HG03521 (cell line): ENCODE measurements at regions not wholly inside any gene's neighbourhood (a gene's known extent, or its start where the extent isn't known, plus 50 kb on each side); places are given as distances from the start of the nearest gene placed in this dataset.

Source experiments
- ATAC-seq: cut with Tn5 transposase; IDR thresholded peaks from one replicate; pipeline ENCODE4 v1.9.1; 2021; ENCODE audit warnings: mild to moderate bottlenecking, moderate library complexity; ENCODE audit not compliant: unreplicated experiment

GRCh38 chr16:56093055-56093454, 98.2 kb upstream of the GNAO1 start:
- ATAC-seq: no peak

GRCh38 chr16:56090076-56090475, 101.2 kb upstream of the GNAO1 start:
- no peak for ATAC-seq

GRCh38 chr16:56087626-56088025, 103.7 kb upstream of the GNAO1 start:
- ATAC-seq: no peak

GRCh38 chr16:56081371-56081770, 109.9 kb upstream of the GNAO1 start:
- ATAC-seq: no peak

GRCh38 chr16:56075732-56076388, 115.4 kb upstream of the GNAO1 start:
- no peak for ATAC-seq

GRCh38 chr16:56073508-56073907, 117.8 kb upstream of the GNAO1 start:
- ATAC-seq: no peak

- no peak for ATAC-seq
These were observed 119.2 kb upstream of the GNAO1 start for GRCh38 chr16:56072096-56072495.

- no peak for ATAC-seq
These were observed 122.5 kb upstream of the GNAO1 start for GRCh38 chr16:56068816-56069215.

GRCh38 chr16:56068314-56068713, 123.0 kb upstream of the GNAO1 start:
- ATAC-seq: no peak

GRCh38 chr16:56067406-56067805, 123.9 kb upstream of the GNAO1 start:
- no peak for ATAC-seq

GRCh38 chr16:56066617-56067016, 124.7 kb upstream of the GNAO1 start:
- ATAC-seq: no peak

GRCh38 chr16:56063111-56063510, 128.2 kb upstream of the GNAO1 start:
- no peak for ATAC-seq

- no peak for ATAC-seq
These were observed 134.1 kb upstream of the GNAO1 start for GRCh38 chr16:56057151-56057550.

GRCh38 chr16:56050916-56051315, 140.4 kb upstream of the GNAO1 start:
- no peak for ATAC-seq

- ATAC-seq: peak; percentile 82
These were observed 142.7 kb upstream of the GNAO1 start for GRCh38 chr16:56048425-56049105.

- no peak for ATAC-seq
These were observed 143.7 kb upstream of the GNAO1 start for GRCh38 chr16:56047307-56048234.

- no peak for ATAC-seq
These were observed 148.9 kb upstream of the GNAO1 start for GRCh38 chr16:56042416-56042815.

GRCh38 chr16:56041556-56042140, 149.6 kb upstream of the GNAO1 start:
- peak; percentile 50 for ATAC-seq

GRCh38 chr16:56038564-56039098, 152.7 kb upstream of the GNAO1 start:
- ATAC-seq: no peak

GRCh38 chr16:56032072-56032471, 156.9 kb upstream of the CES5A start:
- ATAC-seq: no peak

- ATAC-seq: no peak
These were observed 153.9 kb upstream of the CES5A start for GRCh38 chr16:56029026-56029425.
